ENCODE measurements at regions not wholly inside any gene's neighbourhood (a gene's known extent, or its start where the extent isn't known, plus 50 kb on each side); places are given as distances from the start of the nearest gene placed in this dataset.
"Not testable (repeated sequence)": the region's sequence is repeated elsewhere in the genome, so short reads cannot be mapped to it uniquely, and the experiment has no call there.

GRCh38 chr3:18987862-18988447, 160.4 kb upstream of the KCNH8 start:
- no peak for DNase-seq (ENCODE audit: low read depth in 3 of 3)

- DNase-seq (ENCODE audit: low read depth in 3 of 3) = no peak
Measured at GRCh38 chr3:18987070-18987469, 161.2 kb upstream of the KCNH8 start.

- DNase-seq (ENCODE audit: low read depth in 3 of 3) = no peak
Measured at GRCh38 chr3:18982920-18983319, 165.4 kb upstream of the KCNH8 start.

- DNase-seq (ENCODE audit: low read depth in 3 of 3) = not testable (repeated sequence)
Measured at GRCh38 chr3:18976102-18976501, 172.2 kb upstream of the KCNH8 start.

GRCh38 chr3:18968120-18968519, 180.2 kb upstream of the KCNH8 start:
- DNase-seq (ENCODE audit: low read depth in 3 of 3) = no peak

- DNase-seq (ENCODE audit: low read depth in 3 of 3) = no peak
Measured at GRCh38 chr3:18965781-18966180, 182.5 kb upstream of the KCNH8 start.

GRCh38 chr3:18964640-18965039, 183.7 kb upstream of the KCNH8 start:
- no peak for DNase-seq (ENCODE audit: low read depth in 3 of 3)

GRCh38 chr3:18951333-18951732, 197.0 kb upstream of the KCNH8 start:
- DNase-seq (ENCODE audit: low read depth in 3 of 3) = no peak

- no peak for DNase-seq (ENCODE audit: low read depth in 3 of 3)
Measured at GRCh38 chr3:18946524-18946923, 201.8 kb upstream of the KCNH8 start.

GRCh38 chr3:18937574-18937973, 210.7 kb upstream of the KCNH8 start:
- no peak for DNase-seq (ENCODE audit: low read depth in 3 of 3)

- DNase-seq (ENCODE audit: low read depth in 3 of 3) = no peak
Measured at GRCh38 chr3:18919158-18919557, 229.2 kb upstream of the KCNH8 start.

- DNase-seq (ENCODE audit: low read depth in 3 of 3) = no peak
Measured at GRCh38 chr3:18917923-18918322, 230.4 kb upstream of the KCNH8 start.

- no peak for DNase-seq (ENCODE audit: low read depth in 3 of 3)
Measured at GRCh38 chr3:18902081-18902793, 246.1 kb upstream of the KCNH8 start.

GRCh38 chr3:18901571-18901970, 246.7 kb upstream of the KCNH8 start:
- DNase-seq (ENCODE audit: low read depth in 3 of 3) = no peak

GRCh38 chr3:18900994-18901393, 247.3 kb upstream of the KCNH8 start:
- no peak for DNase-seq (ENCODE audit: low read depth in 3 of 3)

GRCh38 chr3:18898911-18899310, 249.4 kb upstream of the KCNH8 start:
- DNase-seq (ENCODE audit: low read depth in 3 of 3) = no peak

GRCh38 chr3:18892756-18893155, 255.6 kb upstream of the KCNH8 start:
- DNase-seq (ENCODE audit: low read depth in 3 of 3) = no peak

GRCh38 chr3:18892047-18892446, 256.3 kb upstream of the KCNH8 start:
- DNase-seq (ENCODE audit: low read depth in 3 of 3) = no peak

GRCh38 chr3:18891641-18892040, 256.7 kb upstream of the KCNH8 start:
- DNase-seq (ENCODE audit: low read depth in 3 of 3) = no peak

GRCh38 chr3:18890449-18890848, 257.9 kb upstream of the KCNH8 start:
- DNase-seq (ENCODE audit: low read depth in 3 of 3) = no peak

GRCh38 chr3:18888819-18889218, 259.5 kb upstream of the KCNH8 start:
- no peak for DNase-seq (ENCODE audit: low read depth in 3 of 3)

GRCh38 chr3:18888370-18888769, 259.9 kb upstream of the KCNH8 start:
- no peak for DNase-seq (ENCODE audit: low read depth in 3 of 3)

GRCh38 chr3:18886331-18886730, 262.0 kb upstream of the KCNH8 start:
- no peak for DNase-seq (ENCODE audit: low read depth in 3 of 3)

- DNase-seq (ENCODE audit: low read depth in 3 of 3) = no peak
Measured at GRCh38 chr3:18885612-18886011, 262.7 kb upstream of the KCNH8 start.

All from stimulated activated CD4-positive, alpha-beta T cell treated with anti-CD3 and anti-CD28 coated beads, TNF-alpha, amount 100 ng/mL, for 4 hours (primary cell).